ENCODE measurements at regions not wholly inside any gene's neighbourhood (a gene's known extent, or its start where the extent isn't known, plus 50 kb on each side); places are given as distances from the start of the nearest gene placed in this dataset.

GRCh38 chr3:80606073-80606472 lies 838.3 kb upstream of the ROBO1 start:
- TF ChIP-seq EZH2phosphoT487 (IDR thresholded peaks at IDR 0.05; ENCODE audit: insufficient read depth, low read depth): no peak
- TF ChIP-seq EZH2 (IDR thresholded peaks at IDR 0.05; ENCODE audit: insufficient read depth, poor library complexity, severe bottlenecking): no peak
